ENCODE measurements at regions not wholly inside any gene's neighbourhood (a gene's known extent, or its start where the extent isn't known, plus 50 kb on each side); places are given as distances from the start of the nearest gene placed in this dataset.

DNA sequence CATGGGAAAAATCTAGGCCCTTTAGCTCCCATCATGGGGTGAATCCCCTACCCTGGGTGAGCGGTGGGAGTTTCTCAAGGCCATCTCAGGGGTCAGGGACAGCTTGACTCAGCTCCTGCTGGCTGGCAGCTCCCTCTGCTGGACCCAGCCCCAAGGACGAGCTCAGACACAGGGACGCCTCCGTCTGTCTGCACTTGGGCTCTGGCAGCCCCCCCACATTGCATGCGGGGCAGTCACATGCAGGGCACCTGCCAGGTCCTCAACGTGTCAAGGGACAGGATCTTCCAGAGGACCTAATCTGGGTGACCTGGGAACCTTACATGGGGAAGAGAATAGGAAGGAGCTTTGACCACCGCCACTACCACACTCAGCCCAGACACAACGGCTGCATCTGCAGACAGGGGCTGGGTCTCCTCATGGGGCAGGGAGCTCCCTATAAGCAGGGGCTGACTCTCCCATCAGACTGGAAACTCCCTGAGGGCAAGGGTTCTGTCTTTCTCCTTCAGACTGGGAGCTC is 173.4 kb downstream of the MRPL14 start (continued):
- TF ChIP-seq ZNF316 (IDR thresholded peaks at IDR 0.05) (peak; percentile 69; the same call in 1 of the 2 replicates), HNRNPLL (IDR thresholded peaks at IDR 0.05; ENCODE audit: low read depth, low read length, poor library complexity, severe bottlenecking) (peak; percentile 2), ZNF436 (CRISPR knock-in tag; IDR thresholded peaks at IDR 0.05) (no peak), KHSRP (IDR thresholded peaks at IDR 0.05) (no peak), BHLHE40 (IDR thresholded peaks at IDR 0.05; ENCODE audit: low read length) (peak; percentile 71), XRCC5 (IDR thresholded peaks at IDR 0.05; ENCODE audit: low read depth, low read length) (no peak), BCL6 (CRISPR knock-in tag; IDR thresholded peaks at IDR 0.05) (no peak), CREM (IDR thresholded peaks at IDR 0.05; ENCODE audit: low read depth) (0 out of 2 replicates have a peak, but pooled peaks have one; percentile 4), TEAD2 (tag; IDR thresholded peaks at IDR 0.05) (no peak), RBM15 (IDR thresholded peaks at IDR 0.05; ENCODE audit: insufficient read depth, low read length) (no peak)
- TF ChIP-seq, protein P1, sequence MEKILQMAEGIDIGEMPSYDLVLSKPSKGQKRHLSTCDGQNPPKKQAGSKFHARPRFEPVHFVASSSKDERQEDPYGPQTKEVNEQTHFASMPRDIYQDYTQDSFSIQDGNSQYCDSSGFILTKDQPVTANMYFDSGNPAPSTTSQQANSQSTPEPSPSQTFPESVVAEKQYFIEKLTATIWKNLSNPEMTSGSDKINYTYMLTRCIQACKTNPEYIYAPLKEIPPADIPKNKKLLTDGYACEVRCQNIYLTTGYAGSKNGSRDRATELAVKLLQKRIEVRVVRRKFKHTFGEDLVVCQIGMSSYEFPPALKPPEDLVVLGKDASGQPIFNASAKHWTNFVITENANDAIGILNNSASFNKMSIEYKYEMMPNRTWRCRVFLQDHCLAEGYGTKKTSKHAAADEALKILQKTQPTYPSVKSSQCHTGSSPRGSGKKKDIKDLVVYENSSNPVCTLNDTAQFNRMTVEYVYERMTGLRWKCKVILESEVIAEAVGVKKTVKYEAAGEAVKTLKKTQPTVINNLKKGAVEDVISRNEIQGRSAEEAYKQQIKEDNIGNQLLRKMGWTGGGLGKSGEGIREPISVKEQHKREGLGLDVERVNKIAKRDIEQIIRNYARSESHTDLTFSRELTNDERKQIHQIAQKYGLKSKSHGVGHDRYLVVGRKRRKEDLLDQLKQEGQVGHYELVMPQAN (IDR thresholded peaks at IDR 0.05; ENCODE audit: borderline replicate concordance): no peak
- TF ChIP-seq, protein P2, sequence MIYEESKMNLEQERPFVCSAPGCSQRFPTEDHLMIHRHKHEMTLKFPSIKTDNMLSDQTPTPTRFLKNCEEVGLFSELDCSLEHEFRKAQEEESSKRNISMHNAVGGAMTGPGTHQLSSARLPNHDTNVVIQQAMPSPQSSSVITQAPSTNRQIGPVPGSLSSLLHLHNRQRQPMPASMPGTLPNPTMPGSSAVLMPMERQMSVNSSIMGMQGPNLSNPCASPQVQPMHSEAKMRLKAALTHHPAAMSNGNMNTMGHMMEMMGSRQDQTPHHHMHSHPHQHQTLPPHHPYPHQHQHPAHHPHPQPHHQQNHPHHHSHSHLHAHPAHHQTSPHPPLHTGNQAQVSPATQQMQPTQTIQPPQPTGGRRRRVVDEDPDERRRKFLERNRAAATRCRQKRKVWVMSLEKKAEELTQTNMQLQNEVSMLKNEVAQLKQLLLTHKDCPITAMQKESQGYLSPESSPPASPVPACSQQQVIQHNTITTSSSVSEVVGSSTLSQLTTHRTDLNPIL (CRISPR knock-in tag; IDR thresholded peaks at IDR 0.05): no peak
- TF ChIP-seq, protein P3, sequence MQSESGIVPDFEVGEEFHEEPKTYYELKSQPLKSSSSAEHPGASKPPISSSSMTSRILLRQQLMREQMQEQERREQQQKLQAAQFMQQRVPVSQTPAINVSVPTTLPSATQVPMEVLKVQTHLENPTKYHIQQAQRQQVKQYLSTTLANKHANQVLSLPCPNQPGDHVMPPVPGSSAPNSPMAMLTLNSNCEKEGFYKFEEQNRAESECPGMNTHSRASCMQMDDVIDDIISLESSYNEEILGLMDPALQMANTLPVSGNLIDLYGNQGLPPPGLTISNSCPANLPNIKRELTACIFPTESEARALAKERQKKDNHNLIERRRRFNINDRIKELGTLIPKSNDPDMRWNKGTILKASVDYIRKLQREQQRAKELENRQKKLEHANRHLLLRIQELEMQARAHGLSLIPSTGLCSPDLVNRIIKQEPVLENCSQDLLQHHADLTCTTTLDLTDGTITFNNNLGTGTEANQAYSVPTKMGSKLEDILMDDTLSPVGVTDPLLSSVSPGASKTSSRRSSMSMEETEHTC (IDR thresholded peaks at IDR 0.05): no peak
- TF ChIP-seq, protein P4, sequence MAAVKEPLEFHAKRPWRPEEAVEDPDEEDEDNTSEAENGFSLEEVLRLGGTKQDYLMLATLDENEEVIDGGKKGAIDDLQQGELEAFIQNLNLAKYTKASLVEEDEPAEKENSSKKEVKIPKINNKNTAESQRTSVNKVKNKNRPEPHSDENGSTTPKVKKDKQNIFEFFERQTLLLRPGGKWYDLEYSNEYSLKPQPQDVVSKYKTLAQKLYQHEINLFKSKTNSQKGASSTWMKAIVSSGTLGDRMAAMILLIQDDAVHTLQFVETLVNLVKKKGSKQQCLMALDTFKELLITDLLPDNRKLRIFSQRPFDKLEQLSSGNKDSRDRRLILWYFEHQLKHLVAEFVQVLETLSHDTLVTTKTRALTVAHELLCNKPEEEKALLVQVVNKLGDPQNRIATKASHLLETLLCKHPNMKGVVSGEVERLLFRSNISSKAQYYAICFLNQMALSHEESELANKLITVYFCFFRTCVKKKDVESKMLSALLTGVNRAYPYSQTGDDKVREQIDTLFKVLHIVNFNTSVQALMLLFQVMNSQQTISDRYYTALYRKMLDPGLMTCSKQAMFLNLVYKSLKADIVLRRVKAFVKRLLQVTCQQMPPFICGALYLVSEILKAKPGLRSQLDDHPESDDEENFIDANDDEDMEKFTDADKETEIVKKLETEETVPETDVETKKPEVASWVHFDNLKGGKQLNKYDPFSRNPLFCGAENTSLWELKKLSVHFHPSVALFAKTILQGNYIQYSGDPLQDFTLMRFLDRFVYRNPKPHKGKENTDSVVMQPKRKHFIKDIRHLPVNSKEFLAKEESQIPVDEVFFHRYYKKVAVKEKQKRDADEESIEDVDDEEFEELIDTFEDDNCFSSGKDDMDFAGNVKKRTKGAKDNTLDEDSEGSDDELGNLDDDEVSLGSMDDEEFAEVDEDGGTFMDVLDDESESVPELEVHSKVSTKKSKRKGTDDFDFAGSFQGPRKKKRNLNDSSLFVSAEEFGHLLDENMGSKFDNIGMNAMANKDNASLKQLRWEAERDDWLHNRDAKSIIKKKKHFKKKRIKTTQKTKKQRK (IDR thresholded peaks at IDR 0.05; ENCODE audit: borderline replicate concordance, low read depth, low read length): no peak
- TF ChIP-seq, protein P5, sequence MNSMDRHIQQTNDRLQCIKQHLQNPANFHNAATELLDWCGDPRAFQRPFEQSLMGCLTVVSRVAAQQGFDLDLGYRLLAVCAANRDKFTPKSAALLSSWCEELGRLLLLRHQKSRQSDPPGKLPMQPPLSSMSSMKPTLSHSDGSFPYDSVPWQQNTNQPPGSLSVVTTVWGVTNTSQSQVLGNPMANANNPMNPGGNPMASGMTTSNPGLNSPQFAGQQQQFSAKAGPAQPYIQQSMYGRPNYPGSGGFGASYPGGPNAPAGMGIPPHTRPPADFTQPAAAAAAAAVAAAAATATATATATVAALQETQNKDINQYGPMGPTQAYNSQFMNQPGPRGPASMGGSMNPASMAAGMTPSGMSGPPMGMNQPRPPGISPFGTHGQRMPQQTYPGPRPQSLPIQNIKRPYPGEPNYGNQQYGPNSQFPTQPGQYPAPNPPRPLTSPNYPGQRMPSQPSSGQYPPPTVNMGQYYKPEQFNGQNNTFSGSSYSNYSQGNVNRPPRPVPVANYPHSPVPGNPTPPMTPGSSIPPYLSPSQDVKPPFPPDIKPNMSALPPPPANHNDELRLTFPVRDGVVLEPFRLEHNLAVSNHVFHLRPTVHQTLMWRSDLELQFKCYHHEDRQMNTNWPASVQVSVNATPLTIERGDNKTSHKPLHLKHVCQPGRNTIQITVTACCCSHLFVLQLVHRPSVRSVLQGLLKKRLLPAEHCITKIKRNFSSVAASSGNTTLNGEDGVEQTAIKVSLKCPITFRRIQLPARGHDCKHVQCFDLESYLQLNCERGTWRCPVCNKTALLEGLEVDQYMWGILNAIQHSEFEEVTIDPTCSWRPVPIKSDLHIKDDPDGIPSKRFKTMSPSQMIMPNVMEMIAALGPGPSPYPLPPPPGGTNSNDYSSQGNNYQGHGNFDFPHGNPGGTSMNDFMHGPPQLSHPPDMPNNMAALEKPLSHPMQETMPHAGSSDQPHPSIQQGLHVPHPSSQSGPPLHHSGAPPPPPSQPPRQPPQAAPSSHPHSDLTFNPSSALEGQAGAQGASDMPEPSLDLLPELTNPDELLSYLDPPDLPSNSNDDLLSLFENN (IDR thresholded peaks at IDR 0.05; ENCODE audit: low read depth in 2 of 2, low read length in 2 of 2): no peak

Data from K562 (cell line).